Gastroesophageal sphincter (tissue), 3 donors: ENCODE measurements at regions not wholly inside any gene's neighbourhood (a gene's known extent, or its start where the extent isn't known, plus 50 kb on each side); places are given as distances from the start of the nearest gene placed in this dataset.

ENCODE experiments used
- POLR2AphosphoS5 ChIP-seq: sonication (generic); formaldehyde crosslinking; IDR thresholded peaks from one replicate; pipeline ENCODE4 v1.6.1; 2017; ENCODE audit warnings: antibody characterized with exemption
- TF ChIP-seq, protein P1 (sequence below), 4 experiments: fragments of 200-600 bp in 2 of 4; fragments of 450-650 bp in 2 of 4; sonication (generic) in 1 of 4; IDR thresholded peaks; one replicate each; pipeline ENCODE4 v1.5.1; 2017 to 2019; ENCODE audit warnings: antibody characterized with exemption in 4 of 4, mild to moderate bottlenecking in 2 of 4, moderate library complexity in 2 of 4

DNA sequence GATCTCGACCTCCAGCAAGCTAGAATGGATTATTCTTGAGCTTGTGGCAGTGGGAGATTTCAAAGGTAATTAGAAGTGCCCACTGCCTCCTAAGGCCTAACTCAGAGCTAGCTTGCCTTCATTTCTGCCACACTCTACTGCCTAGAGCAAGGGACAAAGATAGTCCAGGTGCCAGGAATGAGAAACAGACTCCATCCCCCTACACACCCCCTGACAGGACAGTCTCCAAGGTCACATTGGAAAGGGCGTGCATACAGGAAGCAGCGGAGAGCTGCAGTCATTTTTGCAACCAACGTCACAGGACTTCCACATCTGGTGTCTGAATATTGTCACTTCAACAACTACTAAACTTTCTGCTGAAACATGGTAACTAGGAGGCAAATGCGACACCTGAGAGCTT lies 101.0 kb upstream of the SH3BP4 start:
- TF ChIP-seq, protein P1, sequence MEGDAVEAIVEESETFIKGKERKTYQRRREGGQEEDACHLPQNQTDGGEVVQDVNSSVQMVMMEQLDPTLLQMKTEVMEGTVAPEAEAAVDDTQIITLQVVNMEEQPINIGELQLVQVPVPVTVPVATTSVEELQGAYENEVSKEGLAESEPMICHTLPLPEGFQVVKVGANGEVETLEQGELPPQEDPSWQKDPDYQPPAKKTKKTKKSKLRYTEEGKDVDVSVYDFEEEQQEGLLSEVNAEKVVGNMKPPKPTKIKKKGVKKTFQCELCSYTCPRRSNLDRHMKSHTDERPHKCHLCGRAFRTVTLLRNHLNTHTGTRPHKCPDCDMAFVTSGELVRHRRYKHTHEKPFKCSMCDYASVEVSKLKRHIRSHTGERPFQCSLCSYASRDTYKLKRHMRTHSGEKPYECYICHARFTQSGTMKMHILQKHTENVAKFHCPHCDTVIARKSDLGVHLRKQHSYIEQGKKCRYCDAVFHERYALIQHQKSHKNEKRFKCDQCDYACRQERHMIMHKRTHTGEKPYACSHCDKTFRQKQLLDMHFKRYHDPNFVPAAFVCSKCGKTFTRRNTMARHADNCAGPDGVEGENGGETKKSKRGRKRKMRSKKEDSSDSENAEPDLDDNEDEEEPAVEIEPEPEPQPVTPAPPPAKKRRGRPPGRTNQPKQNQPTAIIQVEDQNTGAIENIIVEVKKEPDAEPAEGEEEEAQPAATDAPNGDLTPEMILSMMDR (IDR thresholded peaks at IDR 0.05): no peak
- TF ChIP-seq POLR2AphosphoS5: no peak
